Small intestine (tissue), 7 donors: ENCODE measurements at regions not wholly inside any gene's neighbourhood (a gene's known extent, or its start where the extent isn't known, plus 50 kb on each side); places are given as distances from the start of the nearest gene placed in this dataset.

Experiments used
- DNase-seq, 2 donors: peaks; one replicate each; pipeline versions ENCODE4 v3.0.0 to v3.0.0-alpha.2; 2013
- FAIRE-seq: peaks from 2 replicates; lab custom pipeline; 2012; peaks lifted over from hg19 to GRCh38; lab: Jason Lieb, UNC
- H3K27ac ChIP-seq, 3 donors: one replicate each; pipeline ENCODE4 v1.5.1; 2013; ENCODE audit warnings: low read length in 2 of 3, mild to moderate bottlenecking in 2 of 3, control low read depth in 1 of 3, inconsistent platforms in 1 of 3, low read depth in 1 of 3, moderate library complexity in 1 of 3
- H3K27me3 ChIP-seq, 3 donors: one replicate each; pipeline ENCODE4 v1.6.1; 2013; ENCODE audit warnings: low read length in 3 of 3, inconsistent platforms in 1 of 3; ENCODE audit not compliant: control insufficient read depth in 3 of 3, insufficient read depth in 3 of 3
- H3K36me3 ChIP-seq, 3 donors: one replicate each; pipeline ENCODE4 v1.6.1; 2013; ENCODE audit warnings: low read length in 3 of 3, inconsistent platforms in 1 of 3, low read depth in 1 of 3, mild to moderate bottlenecking in 1 of 3, moderate library complexity in 1 of 3; ENCODE audit not compliant: control insufficient read depth in 3 of 3, insufficient read depth in 2 of 3
- H3K4me1 ChIP-seq, 3 donors: one replicate each; pipeline ENCODE4 v1.6.1; 2013; ENCODE audit warnings: low read length in 2 of 3, inconsistent platforms in 1 of 3, low read depth in 1 of 3, mild to moderate bottlenecking in 1 of 3, moderate library complexity in 1 of 3; ENCODE audit not compliant: control insufficient read depth in 3 of 3, insufficient read depth in 2 of 3
- H3K4me3 ChIP-seq, 3 donors: one replicate each; pipeline ENCODE4 v1.5.1; 2013; ENCODE audit warnings: low read length in 3 of 3, control low read depth in 1 of 3, inconsistent platforms in 1 of 3, low read depth in 1 of 3, mild to moderate bottlenecking in 1 of 3, moderate library complexity in 1 of 3
- H3K9me3 ChIP-seq, 2 donors: one replicate each; pipeline ENCODE4 v1.6.1; 2013; ENCODE audit warnings: low read depth in 1 of 2, low read length in 1 of 2; ENCODE audit not compliant: control insufficient read depth in 2 of 2, insufficient read depth in 1 of 2
- WGBS, 3 donors: extraction: QIAGEN DNeasy Blood & Tissue Kit; methylation state at CpG; one replicate each; pipeline ENCODE4 v1.1.7; 2013; 5-methylcytosine and 5-hydroxymethylcytosine counted together
- donor health status: healthy with polysubstance abuse.
- donor health status: control.
- donor health status: control.
- donor health status: Bipolar disorder and iron deficiency.
- donor health status: healthy.

DNA sequence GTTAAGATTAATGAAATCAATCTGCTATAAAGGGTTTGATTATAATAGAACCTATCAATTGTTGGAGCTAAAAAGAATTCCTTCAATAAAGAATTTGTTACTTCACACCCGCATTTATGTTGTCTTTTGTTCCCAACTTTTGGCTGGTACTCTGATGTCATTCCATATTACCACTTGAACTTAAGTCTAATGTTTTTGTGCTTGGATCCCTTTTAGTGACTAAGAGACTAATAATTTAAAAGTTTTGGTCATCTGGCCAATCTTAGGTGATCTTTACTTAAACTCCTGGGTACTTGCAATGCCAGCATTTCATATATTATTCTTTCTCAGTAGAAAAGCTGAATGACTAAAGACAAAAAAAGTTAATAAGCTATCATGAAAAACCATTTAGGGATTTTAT, 113.0 kb downstream of the TMEM30B start:
- no peaks in the 10 kb centered on the region for H3K27me3 ChIP-seq
- no peak overlapping the region for H3K27ac ChIP-seq
- DNase-seq (no peak), FAIRE-seq (no peak)
- 91 to 94% (median 91%) methylated on average over 1 of the region's 1 CpG for WGBS, 3 donors
- no peaks in the 10 kb centered on the region for H3K4me1 ChIP-seq
- no peaks in the 10 kb centered on the region for H3K36me3 ChIP-seq
- no peak overlapping the region for H3K4me3 ChIP-seq
- H3K9me3 ChIP-seq, result no peaks in the 10 kb centered on the region

DNA sequence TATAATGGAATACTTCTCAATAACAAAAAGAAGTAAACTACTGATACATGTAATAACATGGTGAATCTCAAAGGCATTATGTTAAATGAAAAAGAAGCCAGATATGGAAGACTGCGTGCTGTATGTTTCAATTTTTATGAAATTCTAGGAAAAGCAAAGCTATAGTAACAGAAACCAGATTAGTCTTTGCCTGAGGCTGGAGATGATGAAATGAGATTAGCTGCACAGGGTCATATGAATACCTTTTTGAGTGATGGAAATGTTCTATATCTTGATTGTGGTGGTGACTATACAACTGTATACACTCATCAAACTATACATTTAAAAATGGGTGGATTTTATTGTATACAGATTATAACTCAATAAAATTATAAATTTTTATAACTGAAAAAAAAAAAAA, 113.5 kb downstream of the TMEM30B start:
- no peak overlapping the region for H3K4me3 ChIP-seq
- DNase-seq, result no peak
- FAIRE-seq, result no peak
- H3K9me3 ChIP-seq, result no peaks in the 10 kb centered on the region
- no peaks in the 10 kb centered on the region for H3K4me1 ChIP-seq
- H3K36me3 ChIP-seq, result no peaks in the 10 kb centered on the region
- WGBS, 3 donors, result 90 to 94% (median 91%) methylated on average over 1 of the region's 1 CpG
- no peak overlapping the region for H3K27ac ChIP-seq
- H3K27me3 ChIP-seq, result no peaks in the 10 kb centered on the region

DNA sequence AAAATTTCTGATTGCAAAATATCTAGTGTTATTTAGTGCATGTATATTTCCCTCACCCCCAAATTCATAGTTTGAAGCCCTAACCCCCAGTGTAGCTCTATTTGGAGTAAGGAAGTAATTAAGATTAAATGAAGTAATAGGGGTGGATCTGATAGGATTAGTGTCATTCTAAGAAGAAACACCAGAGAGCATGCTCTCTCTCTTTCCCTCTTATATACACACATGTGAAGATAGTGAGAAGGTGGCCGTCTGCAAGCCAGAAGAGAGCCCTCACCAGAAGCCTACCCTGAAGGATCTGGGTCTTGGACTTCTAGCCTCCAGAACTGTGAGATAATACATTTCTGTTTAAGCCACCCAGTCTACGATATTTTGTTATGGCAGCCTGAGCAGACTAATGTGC, 120.3 kb downstream of the TMEM30B start:
- no peak for FAIRE-seq

DNA sequence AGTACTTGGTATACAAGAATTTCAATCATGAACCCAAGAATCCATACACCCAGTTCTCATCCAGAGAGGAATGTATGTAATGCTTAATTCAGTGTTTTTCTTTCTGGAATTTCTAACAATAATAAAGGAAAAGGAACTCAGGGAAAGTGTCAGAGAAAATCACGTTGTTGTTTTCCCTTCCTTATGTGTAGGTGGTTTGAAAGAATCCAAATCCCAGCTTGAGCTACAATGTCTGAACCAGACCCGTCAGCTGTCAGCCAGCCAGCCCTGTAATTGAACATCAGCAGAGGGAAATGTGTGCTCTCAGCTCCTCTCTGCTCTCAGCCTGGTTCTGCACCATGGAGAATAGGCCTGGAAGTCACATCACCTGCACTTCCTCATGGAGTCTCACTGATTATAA, 126.5 kb downstream of the TMEM30B start:
- H3K9me3 ChIP-seq, result no peaks in the 10 kb centered on the region
- no peaks in the 10 kb centered on the region for H3K4me1 ChIP-seq
- WGBS, 3 donors, result 67 to 70% (median 67%) methylated on average over 2 of the region's 2 CpGs
- H3K27me3 ChIP-seq, result no peaks in the 10 kb centered on the region
- DNase-seq (no peak), FAIRE-seq (no peak)
- no peak overlapping the region for H3K27ac ChIP-seq
- H3K4me3 ChIP-seq, result no peak overlapping the region
- no peaks in the 10 kb centered on the region for H3K36me3 ChIP-seq

More for the DNA sequence above, 120.3 kb downstream of the TMEM30B start:
- no peaks in the 10 kb centered on the region for H3K27me3 ChIP-seq
- H3K36me3 ChIP-seq, result no peaks in the 10 kb centered on the region
- no peaks in the 10 kb centered on the region for H3K9me3 ChIP-seq
- H3K4me1 ChIP-seq, result no peaks in the 10 kb centered on the region
- no peak overlapping the region for H3K4me3 ChIP-seq
- H3K27ac ChIP-seq, result no peak overlapping the region
- WGBS, 3 donors, result 66 to 91% (median 76%) methylated on average over 2 of the region's 2 CpGs
- no peak for DNase-seq

DNA sequence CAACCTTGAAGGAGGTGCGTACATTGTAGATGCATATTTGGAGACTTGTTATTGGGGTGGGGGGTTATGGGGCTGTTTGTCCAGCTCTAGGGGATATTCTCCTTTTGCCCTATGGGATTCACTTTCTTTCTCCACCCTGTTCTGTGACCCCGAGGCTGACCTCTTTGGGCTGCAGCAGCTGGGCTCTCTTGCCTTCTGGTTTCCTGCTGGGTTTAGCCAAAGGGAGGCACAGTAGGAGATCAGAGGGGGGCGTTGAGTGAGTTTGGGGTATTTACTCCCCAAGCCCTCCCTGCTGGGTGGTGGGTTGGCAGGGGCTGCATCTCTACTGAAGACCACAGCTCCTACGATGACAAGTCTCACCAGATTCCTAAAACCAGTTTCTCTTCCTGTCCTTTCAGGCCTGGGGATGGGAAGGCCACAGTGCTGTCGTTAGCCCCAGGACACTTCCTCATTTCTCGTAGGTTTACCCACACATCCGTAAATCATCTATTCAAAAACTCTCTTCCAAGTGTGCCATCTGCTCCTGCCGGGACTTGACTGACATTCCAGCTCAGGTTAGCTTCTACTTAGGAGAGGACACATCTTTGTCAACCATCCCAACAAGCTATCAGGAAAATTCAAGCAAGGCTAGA, 127.1 kb downstream of the TMEM30B start:
- Histone ChIP-seq H3K4me1 (no peaks in the 10 kb centered on the region), H3K4me3 (no peak overlapping the region), H3K9me3 (no peaks in the 10 kb centered on the region), H3K36me3 (no peaks in the 10 kb centered on the region), H3K27me3 (no peaks in the 10 kb centered on the region), H3K27ac (no peak overlapping the region)
- WGBS, 3 donors, result 70 to 75% (median 71%) methylated on average over 8 of the region's 8 CpGs
- no peak for FAIRE-seq
- DNase-seq, result no peak

DNA sequence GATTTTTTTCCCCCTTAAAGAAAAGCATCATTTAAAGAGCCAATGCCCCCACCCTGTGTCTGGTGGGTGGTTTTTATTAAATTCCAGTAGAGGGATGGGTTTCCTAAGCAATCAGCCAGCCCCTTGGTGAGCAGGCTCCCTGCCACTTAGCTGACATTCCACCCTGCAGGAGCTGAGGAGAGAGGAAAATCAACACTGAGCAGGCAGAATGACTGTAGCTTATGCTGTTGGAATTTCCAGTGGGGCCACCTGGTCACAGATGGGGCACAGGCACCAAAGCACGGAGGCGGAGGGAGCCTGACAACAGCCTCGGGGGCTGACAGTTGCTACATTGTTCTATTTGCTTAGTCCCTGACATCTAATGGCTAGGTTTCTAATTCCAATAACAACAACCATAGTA, 127.7 kb downstream of the TMEM30B start:
- no peak for FAIRE-seq
- no peak for DNase-seq
- no peak overlapping the region for H3K4me3 ChIP-seq
- no peaks in the 10 kb centered on the region for H3K4me1 ChIP-seq
- no peaks in the 10 kb centered on the region for H3K27me3 ChIP-seq
- H3K9me3 ChIP-seq, result no peaks in the 10 kb centered on the region
- no peak overlapping the region for H3K27ac ChIP-seq
- H3K36me3 ChIP-seq, result no peaks in the 10 kb centered on the region
- WGBS, 3 donors, result 71 to 74% (median 72%) methylated on average over 3 of the region's 3 CpGs

DNA sequence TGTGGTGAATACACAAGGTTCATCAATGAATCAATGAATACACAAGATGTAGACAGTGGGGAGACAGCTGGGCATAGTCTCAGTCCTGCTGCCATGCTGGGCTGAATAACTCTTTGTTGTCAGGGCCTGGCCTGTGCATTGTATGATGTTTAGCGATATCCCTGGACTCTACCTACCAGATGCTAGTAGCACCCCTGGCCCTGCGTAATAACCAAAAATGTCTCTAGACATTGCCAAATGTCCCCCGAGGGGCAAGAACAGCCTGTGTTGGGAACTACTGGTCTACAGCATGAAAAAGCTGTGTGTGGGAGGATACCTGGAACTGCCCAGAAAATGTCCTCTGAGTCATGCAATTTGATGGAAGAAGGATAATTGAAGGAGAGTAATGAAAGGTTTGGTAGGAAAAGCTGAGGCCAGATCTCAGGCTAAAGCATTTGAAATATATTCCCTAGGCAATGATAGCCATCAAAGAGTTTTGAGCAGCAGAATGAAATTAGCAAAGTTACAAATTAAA, 128.2 kb downstream of the TMEM30B start:
- no peaks in the 10 kb centered on the region for H3K27me3 ChIP-seq
- H3K4me1 ChIP-seq, result no peaks in the 10 kb centered on the region
- H3K27ac ChIP-seq, result no peak overlapping the region
- no peak overlapping the region for H3K4me3 ChIP-seq
- DNase-seq (no peak), FAIRE-seq (no peak)
- H3K36me3 ChIP-seq, result no peaks in the 10 kb centered on the region
- H3K9me3 ChIP-seq, result no peaks in the 10 kb centered on the region
- 91 to 92% (median 91%) methylated on average over 3 of the region's 3 CpGs for WGBS, 3 donors

DNA sequence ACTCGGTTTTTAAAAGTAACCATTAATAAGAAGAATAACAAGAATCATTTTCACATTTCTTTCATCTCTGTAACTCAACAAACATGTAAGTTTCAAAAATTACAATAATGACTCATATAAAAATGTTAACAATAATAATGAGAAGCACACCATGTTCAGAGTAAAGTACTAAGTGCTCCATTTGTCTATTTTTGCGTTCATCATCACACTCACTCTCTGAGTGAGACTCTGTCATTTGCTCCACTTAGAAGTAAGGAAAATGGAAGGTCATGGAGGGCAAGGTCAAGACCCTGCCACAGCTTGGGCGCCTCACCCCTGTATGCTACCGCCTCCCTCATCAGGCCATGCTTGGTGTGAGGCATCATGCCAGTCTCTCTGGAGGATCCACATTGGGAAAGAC, 129.9 kb downstream of the TMEM30B start:
- Histone ChIP-seq H3K27me3 (no peaks in the 10 kb centered on the region), H3K9me3 (no peaks in the 10 kb centered on the region), H3K4me3 (no peak overlapping the region), H3K36me3 (no peaks in the 10 kb centered on the region), H3K27ac (no peak overlapping the region), H3K4me1 (no peaks in the 10 kb centered on the region)
- no peak for DNase-seq
- no peak for FAIRE-seq
- 83 to 90% (median 88%) methylated on average over 4 of the region's 4 CpGs for WGBS, 3 donors

DNA sequence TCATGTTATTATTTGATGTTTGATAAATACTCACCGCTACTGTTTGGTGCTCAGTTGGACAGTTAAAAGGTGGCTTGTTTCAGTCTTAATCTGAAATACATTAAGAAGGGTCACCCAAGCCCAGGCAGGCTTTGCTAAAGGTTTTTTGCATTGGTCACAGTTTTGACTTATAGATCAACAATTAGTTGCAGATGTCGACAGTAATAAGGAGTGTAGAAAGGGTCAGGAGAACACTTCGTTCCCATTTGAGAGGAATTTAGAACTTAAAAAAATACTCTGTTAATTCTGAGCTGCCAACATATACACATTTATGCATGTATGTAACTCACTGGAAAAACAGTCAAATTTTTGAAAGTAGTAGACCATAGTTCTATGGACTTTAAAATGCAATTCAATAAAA, 130.3 kb downstream of the TMEM30B start:
- DNase-seq (no peak), FAIRE-seq (no peak)
- H3K4me3 ChIP-seq, result no peak overlapping the region
- 79 to 85% (median 82%) methylated on average over 3 of the region's 3 CpGs for WGBS, 3 donors
- H3K36me3 ChIP-seq, result no peaks in the 10 kb centered on the region
- no peaks in the 10 kb centered on the region for H3K27me3 ChIP-seq
- no peak overlapping the region for H3K27ac ChIP-seq
- no peaks in the 10 kb centered on the region for H3K9me3 ChIP-seq
- peaks cover 0 to under 1% (median 0%) of the 10 kb centered on the region in 3 donors for H3K4me1 ChIP-seq
